ENCODE measurements at regions not wholly inside any gene's neighbourhood (a gene's known extent, or its start where the extent isn't known, plus 50 kb on each side); places are given as distances from the start of the nearest gene placed in this dataset.

DNA sequence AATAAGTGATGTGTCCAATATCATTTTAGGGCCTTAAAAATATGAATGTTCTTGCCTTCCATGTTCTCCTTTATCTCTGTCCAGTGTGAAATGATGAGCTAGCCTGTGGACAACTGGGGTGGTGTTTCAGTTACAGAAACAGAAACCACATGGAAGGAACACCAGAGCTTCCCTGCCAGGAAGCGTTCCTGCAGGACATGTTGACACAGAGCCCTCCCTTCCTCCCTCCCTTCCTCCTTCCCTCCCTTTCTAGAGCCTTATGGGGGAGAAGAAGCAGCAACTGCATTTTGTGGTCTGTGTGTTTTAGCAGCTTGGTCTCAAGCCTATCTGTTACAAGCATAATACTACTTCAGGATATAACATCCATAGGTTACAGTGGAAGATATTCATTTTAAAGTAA is 539.7 kb upstream of the NETO1 start:
- ATAC-seq (no peak), DNase-seq (no peak)
- H3K4me1 ChIP-seq (ENCODE audit: low read depth) = no peaks in the 10 kb centered on the region

DNA sequence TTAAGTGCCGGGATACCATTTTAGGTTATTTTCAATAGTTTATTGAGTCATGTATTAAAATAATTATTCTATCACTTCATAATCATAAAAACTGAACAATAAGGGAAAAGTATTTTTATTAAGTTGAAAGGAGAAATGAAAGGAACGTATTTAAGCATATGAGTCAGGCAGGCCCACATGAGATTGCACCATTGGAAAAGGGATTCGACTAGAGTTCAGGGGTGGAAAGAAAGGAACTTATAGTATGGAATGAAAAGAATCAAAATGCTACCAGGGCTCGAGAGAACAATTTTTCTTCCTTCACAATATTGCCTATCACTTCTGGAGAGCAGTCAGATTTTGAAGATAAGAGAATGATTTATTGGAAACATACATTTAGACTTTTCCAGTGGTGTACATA is 516.5 kb upstream of the NETO1 start:
- H3K4me1 ChIP-seq (ENCODE audit: low read depth) = no peaks in the 10 kb centered on the region
- intact Hi-C loops (cut with DNase I, micrococcal nuclease) = no loop called here
- H3K36me3 ChIP-seq (ENCODE audit: low read depth) = no peaks in the 10 kb centered on the region
- ATAC-seq (no peak), DNase-seq (no peak)
- no peaks in the 10 kb centered on the region for H3K9me3 ChIP-seq
- TF ChIP-seq CTCF (IDR thresholded peaks at IDR 0.05) = no peak
- no peak overlapping the region for H3K4me3 ChIP-seq

More for the DNA sequence above, 539.7 kb upstream of the NETO1 start:
- no peak for TF ChIP-seq CTCF (IDR thresholded peaks at IDR 0.05)
- intact Hi-C loops (cut with DNase I, micrococcal nuclease) = no loop called here
- Histone ChIP-seq H3K4me3 (no peak overlapping the region), H3K9me3 (no peaks in the 10 kb centered on the region), H3K36me3 (ENCODE audit: low read depth) (no peaks in the 10 kb centered on the region)

DNA sequence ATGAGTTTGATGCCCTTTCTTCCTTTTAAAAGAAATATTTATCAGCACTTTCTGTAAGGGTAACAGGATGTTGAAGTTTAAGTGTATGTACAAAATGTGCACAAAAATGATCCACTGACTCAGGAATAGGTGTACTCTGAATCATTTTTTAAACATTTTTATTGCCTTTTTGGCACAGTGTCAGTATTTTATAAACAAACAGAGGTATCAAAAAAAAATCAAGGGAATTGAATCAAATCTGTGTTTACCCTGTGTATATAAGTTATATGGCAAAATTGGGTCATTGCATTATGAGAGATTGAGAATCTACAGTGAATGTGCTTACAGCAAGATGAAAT is 513.9 kb upstream of the NETO1 start:
- no peak for ATAC-seq
- Histone ChIP-seq H3K4me1 (ENCODE audit: low read depth) (no peaks in the 10 kb centered on the region), H3K9me3 (no peaks in the 10 kb centered on the region), H3K36me3 (ENCODE audit: low read depth) (no peaks in the 10 kb centered on the region), H3K4me3 (no peak overlapping the region)
- intact Hi-C loops (cut with DNase I, micrococcal nuclease) = no loop called here
- no peak for TF ChIP-seq CTCF (IDR thresholded peaks at IDR 0.05)
- DNase-seq = no peak

DNA sequence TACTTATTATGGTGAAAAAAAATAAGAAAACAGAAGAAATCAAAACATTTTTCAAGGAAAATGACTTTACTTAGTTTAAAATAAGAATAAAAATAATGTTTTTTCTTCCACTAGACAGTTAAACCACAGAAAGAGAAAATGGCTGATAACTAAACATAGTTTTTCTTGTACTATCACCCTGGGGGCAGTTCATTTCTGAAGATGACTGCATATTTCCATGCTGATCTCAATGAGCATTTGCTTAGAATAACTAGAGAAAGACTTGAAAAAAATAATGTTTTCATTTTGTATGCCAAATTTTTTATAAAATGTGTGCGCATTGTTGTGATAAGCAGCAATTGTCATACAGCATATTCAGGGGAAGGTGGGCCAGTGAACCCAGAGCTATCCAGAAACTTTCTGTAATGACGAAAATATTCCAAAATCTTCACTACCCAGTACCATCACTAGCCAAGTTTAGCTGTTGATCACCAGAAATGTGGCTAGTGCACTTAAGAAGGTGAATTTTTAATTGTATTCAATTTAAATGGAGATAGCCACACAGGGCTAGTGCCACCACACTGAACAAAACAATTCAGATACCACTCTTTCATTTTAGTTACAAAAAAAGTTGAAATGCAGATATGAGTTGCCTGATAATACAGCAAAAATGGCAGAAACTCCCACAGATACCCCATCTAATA is 513.4 kb upstream of the NETO1 start:
- Histone ChIP-seq H3K4me1 (ENCODE audit: low read depth) (no peaks in the 10 kb centered on the region), H3K36me3 (ENCODE audit: low read depth) (no peaks in the 10 kb centered on the region), H3K9me3 (no peaks in the 10 kb centered on the region), H3K4me3 (no peak overlapping the region)
- ATAC-seq (no peak), DNase-seq (no peak)
- no peak for TF ChIP-seq CTCF (IDR thresholded peaks at IDR 0.05)
- intact Hi-C loops (cut with DNase I, micrococcal nuclease) = no loop called here

GRCh38 chr18:73366713-73367112 is 498.9 kb upstream of the NETO1 start:
- ATAC-seq (no peak), DNase-seq (no peak)
- TF ChIP-seq CTCF (IDR thresholded peaks at IDR 0.05) = no peak
- no peaks in the 10 kb centered on the region for H3K9me3 ChIP-seq
- H3K4me3 ChIP-seq = no peak overlapping the region
- no peaks in the 10 kb centered on the region for H3K4me1 ChIP-seq (ENCODE audit: low read depth)
- intact Hi-C loops (cut with DNase I, micrococcal nuclease) = no loop called here
- H3K36me3 ChIP-seq (ENCODE audit: low read depth) = no peaks in the 10 kb centered on the region

DNA sequence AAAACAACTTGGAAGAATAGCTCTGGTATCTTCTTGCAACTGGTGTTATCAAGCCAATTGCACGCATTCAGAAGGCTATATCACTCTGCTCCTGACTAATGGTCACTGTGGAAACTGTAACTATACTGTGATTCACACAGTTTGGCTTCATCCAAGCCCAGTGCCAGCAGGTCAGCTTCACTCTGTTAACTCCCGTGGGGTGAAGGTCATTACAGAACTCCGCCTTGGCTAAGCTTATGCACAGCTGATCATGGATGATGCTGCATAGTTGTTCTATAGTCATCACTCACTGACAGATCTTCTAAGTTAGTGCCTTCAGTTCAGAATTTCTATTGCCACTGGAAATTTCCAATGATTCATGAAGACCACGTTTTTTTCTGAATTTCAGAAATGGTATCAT is 497.2 kb upstream of the NETO1 start:
- H3K4me1 ChIP-seq (ENCODE audit: low read depth) = no peaks in the 10 kb centered on the region
- no peak for DNase-seq
- H3K9me3 ChIP-seq = no peaks in the 10 kb centered on the region
- TF ChIP-seq CTCF (IDR thresholded peaks at IDR 0.05) = no peak
- intact Hi-C loops (cut with DNase I, micrococcal nuclease) = no loop called here
- H3K4me3 ChIP-seq = no peak overlapping the region
- H3K36me3 ChIP-seq (ENCODE audit: low read depth) = no peaks in the 10 kb centered on the region
- no peak for ATAC-seq
